ENCODE measurements at regions not wholly inside any gene's neighbourhood (a gene's known extent, or its start where the extent isn't known, plus 50 kb on each side); places are given as distances from the start of the nearest gene placed in this dataset.

DNA sequence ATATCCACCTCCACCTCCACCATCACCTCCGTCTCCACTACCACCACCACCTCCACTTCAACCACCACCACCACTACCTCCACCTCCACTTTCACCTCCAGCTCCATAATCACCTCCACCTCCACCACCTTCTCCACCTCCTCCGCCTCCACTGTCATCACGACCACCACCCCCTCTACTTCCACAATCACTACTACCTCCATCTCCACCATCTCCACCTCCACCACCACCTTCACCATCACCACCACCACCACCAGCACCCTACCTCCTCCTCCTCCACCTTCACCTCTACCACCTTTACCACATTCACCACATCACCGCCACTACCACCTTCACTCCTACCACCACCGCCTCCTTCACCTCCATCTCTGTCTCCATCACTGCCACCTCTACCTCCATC is 435.7 kb downstream of the MCTP2 start:
- H3K36me3 ChIP-seq: no peaks in the 10 kb centered on the region
- TF ChIP-seq, protein P1, sequence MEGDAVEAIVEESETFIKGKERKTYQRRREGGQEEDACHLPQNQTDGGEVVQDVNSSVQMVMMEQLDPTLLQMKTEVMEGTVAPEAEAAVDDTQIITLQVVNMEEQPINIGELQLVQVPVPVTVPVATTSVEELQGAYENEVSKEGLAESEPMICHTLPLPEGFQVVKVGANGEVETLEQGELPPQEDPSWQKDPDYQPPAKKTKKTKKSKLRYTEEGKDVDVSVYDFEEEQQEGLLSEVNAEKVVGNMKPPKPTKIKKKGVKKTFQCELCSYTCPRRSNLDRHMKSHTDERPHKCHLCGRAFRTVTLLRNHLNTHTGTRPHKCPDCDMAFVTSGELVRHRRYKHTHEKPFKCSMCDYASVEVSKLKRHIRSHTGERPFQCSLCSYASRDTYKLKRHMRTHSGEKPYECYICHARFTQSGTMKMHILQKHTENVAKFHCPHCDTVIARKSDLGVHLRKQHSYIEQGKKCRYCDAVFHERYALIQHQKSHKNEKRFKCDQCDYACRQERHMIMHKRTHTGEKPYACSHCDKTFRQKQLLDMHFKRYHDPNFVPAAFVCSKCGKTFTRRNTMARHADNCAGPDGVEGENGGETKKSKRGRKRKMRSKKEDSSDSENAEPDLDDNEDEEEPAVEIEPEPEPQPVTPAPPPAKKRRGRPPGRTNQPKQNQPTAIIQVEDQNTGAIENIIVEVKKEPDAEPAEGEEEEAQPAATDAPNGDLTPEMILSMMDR (IDR thresholded peaks at IDR 0.05): no peak
- peaks cover 0 to 15% (median 10%) of the 10 kb centered on the region in 4 donors for H3K4me1 ChIP-seq
- no peak overlapping the region for H3K27ac ChIP-seq
- no peak overlapping the region for H3K4me3 ChIP-seq
- intact Hi-C loops (cut with DNase I; ENCODE audit: low total_unique reads): no loop called here
- H3K27me3 ChIP-seq: no peaks in the 10 kb centered on the region
- H3K9me3 ChIP-seq: no peaks in the 10 kb centered on the region
- DNase-seq: no peak

DNA sequence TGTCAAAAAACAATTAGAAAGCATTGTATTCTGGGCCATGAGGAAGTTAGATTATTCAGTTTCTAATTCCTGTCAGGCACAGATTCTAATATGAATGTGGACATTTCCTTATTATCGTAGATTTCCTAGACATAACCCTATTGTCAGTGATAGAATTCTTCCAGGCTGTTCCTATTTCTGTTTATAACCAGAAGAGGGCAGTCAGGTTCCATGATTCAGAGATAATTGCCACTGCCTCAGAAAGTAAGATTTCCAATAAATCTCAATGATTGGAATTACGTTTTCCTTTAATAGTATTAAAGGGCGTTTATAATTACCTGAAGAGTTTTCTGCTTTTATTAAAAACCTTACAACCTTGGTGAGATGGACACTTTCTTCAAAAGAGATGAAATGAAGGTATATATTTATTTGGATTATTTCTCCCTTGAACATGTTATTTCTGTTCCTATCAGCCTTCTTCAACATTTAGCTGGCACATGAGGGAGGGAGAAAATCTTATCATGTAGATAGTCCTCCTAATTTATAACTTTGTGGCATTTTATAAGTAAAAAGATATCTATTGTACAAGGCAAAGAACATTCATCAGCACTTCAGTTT is 439.2 kb downstream of the MCTP2 start:
- Histone ChIP-seq H3K4me3 (no peak overlapping the region), H3K4me1 (peaks cover 0 to 21% (median 11%) of the 10 kb centered on the region in 4 donors), H3K9me3 (no peaks in the 10 kb centered on the region), H3K36me3 (no peaks in the 10 kb centered on the region), H3K27ac (peak overlapping the region in 1 of 2 donors; percentile 57), H3K27me3 (no peaks in the 10 kb centered on the region)
- TF ChIP-seq, protein P1 (IDR thresholded peaks at IDR 0.05): peak; percentile 74 to 85
- no peak for DNase-seq
- intact Hi-C loops (cut with DNase I; ENCODE audit: low total_unique reads): loop anchor here (10.0 kb wide), 2 partner anchors 584 to 1684 kb away; no protein-coding TSS in a partner anchor

DNA sequence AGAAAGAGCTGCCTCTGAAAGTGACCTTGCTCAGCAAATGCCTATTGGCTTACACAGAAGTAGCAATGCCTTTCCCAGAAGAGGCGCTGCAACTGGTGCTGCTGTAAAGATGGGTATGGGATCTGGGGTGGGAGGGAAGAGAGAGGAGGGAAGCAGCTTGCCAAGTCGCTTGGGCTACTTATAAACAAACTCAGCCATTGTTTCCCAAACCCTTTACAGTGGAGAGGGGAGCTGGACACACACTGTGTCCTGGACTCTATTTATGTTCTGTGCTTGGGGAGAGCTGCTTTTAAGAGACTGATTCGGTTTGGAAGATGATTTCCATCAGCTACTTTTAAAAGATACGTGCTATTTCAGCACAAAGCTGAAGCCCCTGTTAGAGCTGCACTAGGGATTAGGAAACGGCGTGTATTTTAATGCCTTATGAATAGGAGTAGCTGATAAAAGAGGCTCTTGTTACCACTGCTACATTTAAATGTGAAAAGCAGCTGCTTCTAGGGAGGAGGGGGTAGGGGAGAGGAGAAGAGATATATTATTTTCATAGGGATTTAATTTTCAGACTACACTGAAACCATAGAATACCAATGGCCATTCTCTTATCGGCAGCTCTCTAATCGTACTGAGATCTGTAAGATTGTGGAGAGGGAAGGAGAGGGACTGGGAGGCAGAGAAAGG is 440.6 kb downstream of the MCTP2 start:
- intact Hi-C loops (cut with DNase I; ENCODE audit: low total_unique reads): loop anchor here (10.0 kb wide), 2 partner anchors 583 to 1683 kb away; no protein-coding TSS in a partner anchor
- no peak for DNase-seq
- Histone ChIP-seq H3K4me3 (peak overlapping the region; percentile 7 to 9), H3K9me3 (no peaks in the 10 kb centered on the region), H3K27me3 (no peaks in the 10 kb centered on the region), H3K4me1 (peaks cover 0 to 21% (median 11%) of the 10 kb centered on the region in 4 donors), H3K27ac (peak overlapping the region; percentile 1 to 57), H3K36me3 (no peaks in the 10 kb centered on the region)
- TF ChIP-seq, protein P1 (IDR thresholded peaks at IDR 0.05): no peak

DNA sequence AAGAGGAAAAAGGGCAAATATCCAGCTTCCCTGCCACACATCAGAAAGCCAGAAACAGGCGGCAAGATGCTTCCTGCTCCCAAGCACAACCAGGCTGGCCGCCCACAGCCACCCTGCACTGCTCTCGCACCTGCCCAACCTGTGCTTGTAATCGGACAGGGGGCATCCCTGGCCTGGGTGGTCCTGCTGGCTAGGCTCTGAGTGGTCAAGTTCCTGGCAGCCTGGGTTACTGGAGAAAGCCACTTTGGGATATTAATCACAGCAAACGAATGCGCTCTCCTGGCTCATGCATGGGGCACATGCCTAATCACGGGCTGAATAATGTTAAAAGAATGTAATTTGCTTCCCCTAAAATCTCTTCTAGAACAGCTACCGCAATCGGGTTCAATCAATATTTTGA is 442.4 kb downstream of the MCTP2 start:
- Histone ChIP-seq H3K4me1 (peaks cover 0 to 21% (median 11%) of the 10 kb centered on the region in 4 donors), H3K27ac (peak overlapping the region; percentile 30 to 42), H3K9me3 (no peaks in the 10 kb centered on the region), H3K36me3 (no peaks in the 10 kb centered on the region), H3K4me3 (peak overlapping the region; percentile 5 to 17), H3K27me3 (no peaks in the 10 kb centered on the region)
- no peak for DNase-seq
- TF ChIP-seq, protein P1 (IDR thresholded peaks at IDR 0.05): no peak
- intact Hi-C loops (cut with DNase I; ENCODE audit: low total_unique reads): loop anchor here (10.0 kb wide), 2 partner anchors 581 to 1681 kb away; no protein-coding TSS in a partner anchor

DNA sequence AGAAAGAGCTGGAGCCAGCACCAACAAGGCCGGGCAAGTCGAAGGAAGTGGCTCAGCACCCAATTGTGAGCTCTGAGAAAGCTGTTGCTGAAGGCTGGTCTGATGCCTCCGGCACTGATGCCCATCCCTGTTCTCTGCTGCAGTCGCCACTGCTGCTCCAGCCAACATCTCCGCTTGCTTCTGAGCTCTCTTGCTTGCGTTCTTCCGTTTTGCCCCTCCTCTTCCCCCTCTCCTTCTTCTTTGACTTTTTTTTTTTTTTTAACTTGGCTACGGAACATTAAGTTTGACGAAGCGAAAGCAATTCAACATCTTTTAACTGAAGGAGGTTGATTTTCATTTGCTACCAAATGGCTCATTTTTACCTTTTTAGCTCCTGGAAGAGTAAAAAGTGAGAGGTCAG is 442.9 kb downstream of the MCTP2 start:
- DNase-seq: peak in 1 of 2 donors; percentile 71
- H3K27me3 ChIP-seq: no peaks in the 10 kb centered on the region
- H3K4me3 ChIP-seq: peak overlapping the region; percentile 5 to 17
- no peaks in the 10 kb centered on the region for H3K9me3 ChIP-seq
- TF ChIP-seq, protein P1 (IDR thresholded peaks at IDR 0.05): no peak
- intact Hi-C loops (cut with DNase I; ENCODE audit: low total_unique reads): loop anchor here (10.0 kb wide), 2 partner anchors 581 to 1681 kb away; no protein-coding TSS in a partner anchor
- peak overlapping the region; percentile 30 to 42 for H3K27ac ChIP-seq
- peaks cover 0 to 21% (median 11%) of the 10 kb centered on the region in 4 donors for H3K4me1 ChIP-seq
- H3K36me3 ChIP-seq: no peaks in the 10 kb centered on the region
